HG02759 (cell line): ENCODE measurements at regions not wholly inside any gene's neighbourhood (a gene's known extent, or its start where the extent isn't known, plus 50 kb on each side); places are given as distances from the start of the nearest gene placed in this dataset.
"Not testable (repeated sequence)": the region's sequence is repeated elsewhere in the genome, so short reads cannot be mapped to it uniquely, and the experiment has no call there.

Experiments
- ATAC-seq: cut with Tn5 transposase; IDR thresholded peaks from one replicate; pipeline ENCODE4 v1.9.1; 2021; ENCODE audit warnings: mild to moderate bottlenecking, moderate library complexity; ENCODE audit not compliant: unreplicated experiment

GRCh38 chr1:118304722-118305359 is 119.8 kb upstream of the SPAG17 start:
- no peak for ATAC-seq

GRCh38 chr1:118303534-118303933 is 118.5 kb upstream of the SPAG17 start:
- ATAC-seq = no peak

- no peak for ATAC-seq
These were observed 118.0 kb upstream of the SPAG17 start for GRCh38 chr1:118303064-118303463.

- no peak for ATAC-seq
These were observed 117.1 kb upstream of the SPAG17 start for GRCh38 chr1:118302145-118302544.

DNA sequence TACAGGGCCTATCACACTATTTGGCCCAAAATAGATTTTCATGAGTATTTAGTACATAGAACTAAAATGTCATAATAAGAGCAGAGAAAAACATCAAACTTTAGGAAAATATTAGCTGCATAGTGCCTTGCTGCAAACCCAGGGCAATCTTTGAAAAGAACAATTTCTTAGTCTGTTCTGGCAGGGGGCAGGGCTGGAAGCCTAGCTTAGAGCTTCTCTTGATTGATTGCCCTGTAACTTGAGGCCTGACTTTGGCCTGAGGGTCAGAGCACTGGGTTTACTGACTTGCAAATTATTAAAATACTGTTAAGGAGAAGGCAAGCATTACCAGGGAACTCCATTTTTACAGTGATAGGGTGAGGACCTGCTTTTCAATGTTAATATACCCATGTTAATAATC is 115.8 kb upstream of the SPAG17 start:
- ATAC-seq = no peak

GRCh38 chr1:118298397-118298796 is 113.4 kb upstream of the SPAG17 start:
- ATAC-seq = no peak

GRCh38 chr1:118297521-118297920 is 112.5 kb upstream of the SPAG17 start:
- no peak for ATAC-seq

- ATAC-seq = no peak
These were observed 110.0 kb upstream of the SPAG17 start for GRCh38 chr1:118294875-118295642.

GRCh38 chr1:118291661-118292060 is 106.6 kb upstream of the SPAG17 start:
- ATAC-seq = no peak

- ATAC-seq = no peak
These were observed 105.5 kb upstream of the SPAG17 start for GRCh38 chr1:118290571-118290970.

GRCh38 chr1:118290046-118290445 is 105.0 kb upstream of the SPAG17 start:
- no peak for ATAC-seq

DNA sequence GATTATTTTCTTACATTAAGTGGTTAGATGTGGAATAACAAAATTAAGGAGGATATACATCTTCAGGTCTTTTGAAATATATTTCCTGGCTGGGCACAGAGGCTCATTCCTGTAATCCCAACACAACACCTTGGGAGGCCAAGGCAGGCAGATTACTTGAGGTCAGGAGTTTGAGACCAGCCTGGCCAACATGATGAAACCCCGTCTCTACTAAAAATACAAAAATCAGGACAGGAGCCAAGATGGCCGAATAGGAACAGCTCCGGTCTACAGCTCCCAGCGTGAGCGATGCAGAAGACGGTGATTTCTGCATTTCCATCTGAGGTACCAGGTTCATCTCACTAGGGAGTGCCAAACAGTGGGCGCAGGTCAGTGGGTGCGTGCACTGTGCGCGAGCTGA is 95.6 kb upstream of the SPAG17 start:
- ATAC-seq = not testable (repeated sequence)

GRCh38 chr1:118275472-118276115 is 90.6 kb upstream of the SPAG17 start:
- ATAC-seq = no peak

GRCh38 chr1:118272884-118273283 is 87.9 kb upstream of the SPAG17 start:
- no peak for ATAC-seq

DNA sequence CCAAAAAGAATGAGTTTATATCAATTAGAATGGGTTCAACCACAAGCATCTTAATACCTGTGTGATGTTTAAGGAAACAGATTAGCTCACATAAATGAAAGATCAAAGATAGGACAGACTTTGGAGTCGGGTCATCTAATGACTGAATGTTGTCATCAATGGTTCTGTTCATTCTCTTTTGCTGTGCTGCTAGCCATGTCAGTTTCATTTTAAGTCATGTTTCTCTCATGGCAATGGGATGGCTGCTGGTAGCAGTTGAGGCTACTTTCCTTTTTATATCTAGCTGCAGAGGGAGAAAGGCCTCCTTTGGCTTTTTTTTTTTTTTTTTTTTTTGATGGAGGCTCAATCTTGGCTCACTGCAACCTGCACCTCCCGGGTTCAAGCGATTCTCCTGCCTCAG is 86.9 kb upstream of the SPAG17 start:
- no peak for ATAC-seq

DNA sequence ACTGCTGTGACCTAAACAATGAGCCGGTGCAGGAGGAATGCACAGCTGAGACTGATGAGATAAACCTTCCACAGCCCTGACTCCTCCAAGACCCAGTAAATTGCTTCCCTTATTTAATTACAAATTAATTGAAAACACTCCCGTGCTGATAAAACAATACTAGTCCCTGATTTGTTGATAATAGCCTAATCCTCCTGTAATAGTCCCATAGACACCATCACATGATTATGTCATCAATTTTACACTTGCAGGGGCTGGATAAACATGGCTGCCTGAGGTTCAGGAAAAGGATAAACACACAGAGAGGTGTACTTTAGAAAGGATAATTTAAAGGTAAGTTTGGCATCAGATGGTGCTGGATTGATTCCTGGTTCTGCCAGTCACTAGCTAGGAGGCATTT is 84.6 kb upstream of the SPAG17 start:
- ATAC-seq = no peak

- no peak for ATAC-seq
These were observed 81.4 kb upstream of the SPAG17 start for GRCh38 chr1:118266436-118266835.

DNA sequence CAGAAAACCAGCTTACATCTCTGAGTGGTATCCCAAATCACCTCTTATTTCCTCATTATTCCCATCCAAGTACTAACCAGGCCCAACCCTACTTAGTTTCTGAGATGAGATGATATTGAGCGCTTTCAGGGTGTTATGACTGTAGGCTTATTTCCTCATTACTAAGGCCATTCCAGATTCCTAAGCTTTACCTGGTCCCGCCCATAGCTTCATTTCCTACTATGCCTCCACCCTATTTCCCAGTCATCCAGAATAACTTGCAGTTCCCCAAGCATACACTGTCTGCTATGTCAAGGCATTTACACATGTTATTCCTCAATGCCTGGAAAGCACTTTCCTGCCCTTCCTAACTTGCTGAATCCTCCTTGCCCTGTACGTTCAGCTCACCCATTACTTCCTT is 79.3 kb upstream of the SPAG17 start:
- ATAC-seq = no peak

GRCh38 chr1:118262865-118263264 is 77.8 kb upstream of the SPAG17 start:
- ATAC-seq = no peak

DNA sequence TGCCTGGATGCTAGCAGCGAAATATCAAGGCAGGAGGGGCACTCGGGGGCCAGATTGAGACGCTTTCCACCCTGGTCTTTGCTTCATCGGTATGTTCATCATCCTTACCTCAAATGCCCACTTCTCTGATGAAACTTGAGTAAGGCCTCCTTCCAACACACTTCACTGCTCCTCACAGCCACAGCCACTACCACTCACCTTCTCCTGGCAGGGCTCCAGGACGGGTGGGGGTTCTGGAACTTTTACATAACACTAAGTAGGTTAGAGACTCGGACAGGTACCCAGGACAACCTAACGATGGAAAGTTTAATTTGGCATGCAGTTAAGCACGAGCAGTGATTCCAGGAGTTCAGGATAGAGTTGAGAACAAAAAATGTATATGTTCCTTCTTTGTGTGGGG is 73.9 kb upstream of the SPAG17 start:
- no peak for ATAC-seq

- ATAC-seq = no peak
These were observed 72.9 kb upstream of the SPAG17 start for GRCh38 chr1:118257946-118258345.
